ENCODE measurements at regions not wholly inside any gene's neighbourhood (a gene's known extent, or its start where the extent isn't known, plus 50 kb on each side); places are given as distances from the start of the nearest gene placed in this dataset.

DNA sequence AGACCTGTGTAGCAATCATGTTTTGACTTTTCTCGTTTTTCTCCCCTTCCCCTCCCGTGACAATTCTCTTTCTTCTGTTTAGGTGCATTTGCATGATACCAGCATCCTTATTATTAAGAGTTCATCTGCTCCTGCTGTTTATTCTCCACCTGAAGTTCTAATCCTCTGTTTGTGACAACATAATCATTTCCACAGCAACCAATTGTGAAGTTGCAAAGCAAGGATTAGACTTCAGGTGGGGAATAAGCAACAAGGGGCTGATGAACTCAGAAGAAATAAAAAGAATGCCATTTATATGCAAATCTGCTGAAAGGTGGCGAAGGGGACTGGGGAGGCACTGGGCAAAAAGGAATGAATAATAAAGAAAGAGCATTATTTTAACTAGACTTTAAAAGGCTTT lies 124.8 kb upstream of the LINC00305 start (continued):
- TF ChIP-seq, protein P1, sequence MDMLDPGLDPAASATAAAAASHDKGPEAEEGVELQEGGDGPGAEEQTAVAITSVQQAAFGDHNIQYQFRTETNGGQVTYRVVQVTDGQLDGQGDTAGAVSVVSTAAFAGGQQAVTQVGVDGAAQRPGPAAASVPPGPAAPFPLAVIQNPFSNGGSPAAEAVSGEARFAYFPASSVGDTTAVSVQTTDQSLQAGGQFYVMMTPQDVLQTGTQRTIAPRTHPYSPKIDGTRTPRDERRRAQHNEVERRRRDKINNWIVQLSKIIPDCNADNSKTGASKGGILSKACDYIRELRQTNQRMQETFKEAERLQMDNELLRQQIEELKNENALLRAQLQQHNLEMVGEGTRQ (CRISPR knock-in tag; IDR thresholded peaks at IDR 0.05), result no peak
- TF ChIP-seq TCF7 (CRISPR knock-in tag; IDR thresholded peaks at IDR 0.05; ENCODE audit: low read depth) (no peak), FOXP1 (CRISPR knock-in tag; IDR thresholded peaks at IDR 0.05; ENCODE audit: borderline replicate concordance) (no peak), ETV6 (CRISPR knock-in tag; IDR thresholded peaks at IDR 0.05) (peak; percentile 60; the same call in 1 of the 2 replicates), TEAD1 (CRISPR knock-in tag; IDR thresholded peaks at IDR 0.05) (peak; percentile 55; the same call in 1 of the 2 replicates), FOXK1 (CRISPR knock-in tag; IDR thresholded peaks at IDR 0.05) (0 out of 2 replicates have a peak, but pooled peaks have one; percentile 45), CREB1 (CRISPR knock-in tag; IDR thresholded peaks at IDR 0.05) (no peak), SMAD4 (CRISPR knock-in tag; IDR thresholded peaks at IDR 0.05) (no peak)
- TF ChIP-seq, protein P2, sequence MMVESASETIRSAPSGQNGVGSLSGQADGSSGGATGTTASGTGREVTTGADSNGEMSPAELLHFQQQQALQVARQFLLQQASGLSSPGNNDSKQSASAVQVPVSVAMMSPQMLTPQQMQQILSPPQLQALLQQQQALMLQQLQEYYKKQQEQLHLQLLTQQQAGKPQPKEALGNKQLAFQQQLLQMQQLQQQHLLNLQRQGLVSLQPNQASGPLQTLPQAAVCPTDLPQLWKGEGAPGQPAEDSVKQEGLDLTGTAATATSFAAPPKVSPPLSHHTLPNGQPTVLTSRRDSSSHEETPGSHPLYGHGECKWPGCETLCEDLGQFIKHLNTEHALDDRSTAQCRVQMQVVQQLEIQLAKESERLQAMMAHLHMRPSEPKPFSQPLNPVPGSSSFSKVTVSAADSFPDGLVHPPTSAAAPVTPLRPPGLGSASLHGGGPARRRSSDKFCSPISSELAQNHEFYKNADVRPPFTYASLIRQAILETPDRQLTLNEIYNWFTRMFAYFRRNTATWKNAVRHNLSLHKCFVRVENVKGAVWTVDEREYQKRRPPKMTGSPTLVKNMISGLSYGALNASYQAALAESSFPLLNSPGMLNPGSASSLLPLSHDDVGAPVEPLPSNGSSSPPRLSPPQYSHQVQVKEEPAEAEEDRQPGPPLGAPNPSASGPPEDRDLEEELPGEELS (CRISPR knock-in tag; IDR thresholded peaks at IDR 0.05), result peak; percentile 90; the same call in 1 of the 2 replicates
- TF ChIP-seq, protein P3, sequence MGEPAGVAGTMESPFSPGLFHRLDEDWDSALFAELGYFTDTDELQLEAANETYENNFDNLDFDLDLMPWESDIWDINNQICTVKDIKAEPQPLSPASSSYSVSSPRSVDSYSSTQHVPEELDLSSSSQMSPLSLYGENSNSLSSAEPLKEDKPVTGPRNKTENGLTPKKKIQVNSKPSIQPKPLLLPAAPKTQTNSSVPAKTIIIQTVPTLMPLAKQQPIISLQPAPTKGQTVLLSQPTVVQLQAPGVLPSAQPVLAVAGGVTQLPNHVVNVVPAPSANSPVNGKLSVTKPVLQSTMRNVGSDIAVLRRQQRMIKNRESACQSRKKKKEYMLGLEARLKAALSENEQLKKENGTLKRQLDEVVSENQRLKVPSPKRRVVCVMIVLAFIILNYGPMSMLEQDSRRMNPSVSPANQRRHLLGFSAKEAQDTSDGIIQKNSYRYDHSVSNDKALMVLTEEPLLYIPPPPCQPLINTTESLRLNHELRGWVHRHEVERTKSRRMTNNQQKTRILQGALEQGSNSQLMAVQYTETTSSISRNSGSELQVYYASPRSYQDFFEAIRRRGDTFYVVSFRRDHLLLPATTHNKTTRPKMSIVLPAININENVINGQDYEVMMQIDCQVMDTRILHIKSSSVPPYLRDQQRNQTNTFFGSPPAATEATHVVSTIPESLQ (CRISPR knock-in tag; IDR thresholded peaks at IDR 0.05), result no peak

DNA sequence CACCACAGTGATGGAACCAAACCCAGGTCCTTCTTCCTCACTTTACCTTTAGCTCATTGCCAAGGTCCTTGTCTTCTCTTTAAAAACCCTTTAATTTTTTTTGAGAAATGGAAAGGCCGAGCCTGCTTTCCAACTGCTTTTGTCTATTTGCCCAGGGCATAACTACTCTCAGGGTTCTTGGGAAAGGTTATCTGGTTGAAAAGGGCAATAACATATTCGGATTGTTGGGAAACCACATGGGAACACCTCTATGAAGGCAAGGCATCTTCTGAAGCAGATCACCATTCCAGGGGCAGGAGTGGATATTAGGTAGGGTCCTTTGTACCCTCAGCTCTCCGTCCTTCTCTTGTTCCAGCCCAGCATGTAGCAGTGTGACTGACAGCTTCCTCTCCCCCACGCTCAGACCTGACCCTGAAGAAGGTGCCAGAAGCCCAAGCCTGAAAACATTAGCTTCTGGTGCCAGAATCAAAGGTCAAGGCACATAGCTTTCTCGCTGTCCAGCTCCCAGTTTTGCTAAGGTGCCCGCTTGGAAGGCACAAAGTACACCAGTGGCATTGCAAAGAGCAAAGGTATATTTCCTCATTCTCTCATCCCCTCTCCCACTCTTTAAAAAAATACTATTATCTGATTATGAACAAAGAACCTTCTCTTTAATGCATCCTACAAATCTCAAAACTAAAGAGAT lies 123.2 kb upstream of the LINC00305 start:
- ChIA-PET POLR2A (no interaction called here), CTCF (no interaction called here)
- no peak for ATAC-seq
- Mint-ChIP-seq H3K27me3 (ENCODE audit: low read depth) (peaks cover 3% of the 10 kb centered on the region), H3K27ac (peak overlapping the region; percentile 78), H3K9me3 (peaks cover 17% of the 10 kb centered on the region), H3K4me3 (no peak overlapping the region), H3K4me1 (peaks cover 66% of the 10 kb centered on the region), H3K36me3 (peaks cover 23% of the 10 kb centered on the region)
- no peak for DNase-seq (ENCODE audit: low spot score)
- TF ChIP-seq FOXK1 (CRISPR knock-in tag; IDR thresholded peaks at IDR 0.05) (no peak), AFF4 (CRISPR knock-in tag; IDR thresholded peaks at IDR 0.05; ENCODE audit: borderline replicate concordance) (no peak), STAT6 (CRISPR knock-in tag; conservative IDR thresholded peaks at IDR 0.05; ENCODE audit: low read depth) (no peak), EMX1 (CRISPR knock-in tag; IDR thresholded peaks at IDR 0.05) (no peak)
- TF ChIP-seq, protein P4, sequence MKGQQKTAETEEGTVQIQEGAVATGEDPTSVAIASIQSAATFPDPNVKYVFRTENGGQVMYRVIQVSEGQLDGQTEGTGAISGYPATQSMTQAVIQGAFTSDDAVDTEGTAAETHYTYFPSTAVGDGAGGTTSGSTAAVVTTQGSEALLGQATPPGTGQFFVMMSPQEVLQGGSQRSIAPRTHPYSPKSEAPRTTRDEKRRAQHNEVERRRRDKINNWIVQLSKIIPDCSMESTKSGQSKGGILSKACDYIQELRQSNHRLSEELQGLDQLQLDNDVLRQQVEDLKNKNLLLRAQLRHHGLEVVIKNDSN (CRISPR knock-in tag; IDR thresholded peaks at IDR 0.05), result no peak
